HG02610 (cell line): ENCODE measurements at regions not wholly inside any gene's neighbourhood (a gene's known extent, or its start where the extent isn't known, plus 50 kb on each side); places are given as distances from the start of the nearest gene placed in this dataset.

ENCODE experiments used
- ATAC-seq: cut with Tn5 transposase; IDR thresholded peaks from one replicate; pipeline ENCODE4 v1.9.1; 2021; ENCODE audit warnings: mild to moderate bottlenecking, moderate library complexity; ENCODE audit not compliant: unreplicated experiment

DNA sequence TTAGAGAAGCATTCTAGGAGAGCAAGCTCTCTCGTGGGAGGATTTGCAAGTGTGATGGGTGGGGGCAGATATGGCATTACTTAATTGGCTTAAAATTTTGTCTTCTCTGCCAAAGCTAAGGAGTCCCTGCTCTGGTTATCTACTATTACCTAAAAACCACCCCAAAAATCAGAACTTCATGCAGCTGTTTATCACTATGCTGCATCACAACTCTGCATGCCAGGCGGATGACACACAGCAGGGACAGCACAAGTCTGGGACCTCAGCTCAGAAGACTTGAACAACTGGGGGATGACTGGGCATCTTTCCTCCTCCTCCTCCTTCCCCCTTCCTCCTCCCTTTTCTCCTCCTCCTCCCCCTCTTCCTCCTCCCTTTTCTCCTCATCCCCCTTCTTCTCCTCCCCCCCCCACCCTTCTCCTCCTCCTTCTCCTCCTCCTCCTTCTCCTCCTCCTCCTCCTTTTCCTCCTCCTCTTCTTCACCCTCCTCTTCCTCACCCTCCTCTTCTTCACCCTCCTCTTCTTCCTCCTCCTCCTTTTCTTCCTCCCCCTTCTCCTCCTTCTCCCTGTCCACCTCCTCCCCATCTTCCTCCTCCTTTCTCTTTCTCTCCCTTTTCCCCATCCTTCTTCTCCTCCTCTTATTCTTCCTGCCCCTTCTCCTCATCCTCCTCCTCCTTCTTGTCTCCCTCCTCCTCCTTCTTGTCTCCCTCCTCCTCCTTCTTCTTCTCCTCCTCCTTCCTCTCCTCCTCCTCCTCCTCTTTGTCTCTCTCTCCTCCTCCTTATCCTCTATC lies 218.6 kb upstream of the PMEPA1 start:
- no peak for ATAC-seq

DNA sequence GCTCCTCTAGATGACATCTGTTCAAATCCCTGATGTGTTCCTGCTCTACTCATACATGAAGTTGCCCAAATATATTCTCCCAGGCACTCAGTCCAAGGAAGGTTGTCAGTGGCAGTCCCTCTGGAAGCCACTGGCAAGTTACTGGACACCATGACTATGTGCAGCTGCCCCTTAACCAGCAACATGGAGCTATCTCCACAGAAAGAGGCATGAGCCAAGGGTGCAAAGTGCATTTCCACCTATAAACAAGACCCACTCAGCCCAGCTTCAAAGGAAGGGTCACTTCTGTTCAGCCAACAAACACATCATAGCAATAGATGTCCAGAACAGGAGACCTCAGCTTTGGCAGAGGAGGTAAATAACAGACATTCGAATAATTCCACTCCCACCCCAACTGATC lies 217.6 kb upstream of the PMEPA1 start:
- no peak for ATAC-seq

- no peak for ATAC-seq
Observed at GRCh38 chr20:57922706-57923105, 212.9 kb upstream of the PMEPA1 start.

DNA sequence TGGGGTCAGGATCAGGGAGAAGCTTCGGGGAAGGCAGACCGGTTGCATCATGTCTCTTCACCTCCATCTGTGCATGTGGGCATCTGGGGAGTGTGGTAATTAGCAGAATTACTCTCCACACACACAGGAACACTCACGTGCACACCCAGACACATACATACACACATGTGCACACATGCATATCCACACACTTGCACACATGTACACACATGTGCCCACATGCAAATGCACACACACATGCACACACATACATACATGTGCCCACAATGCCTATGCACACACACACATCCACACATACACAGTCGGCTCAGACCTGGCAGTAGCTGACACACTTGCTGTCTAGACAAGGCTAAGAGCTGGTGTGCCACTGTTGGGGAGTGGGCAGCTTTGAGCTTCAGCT lies 212.3 kb upstream of the PMEPA1 start:
- ATAC-seq, result no peak

- no peak for ATAC-seq
Observed at GRCh38 chr20:57921676-57922075, 211.9 kb upstream of the PMEPA1 start.

- ATAC-seq, result no peak
Observed at GRCh38 chr20:57920971-57921370, 211.2 kb upstream of the PMEPA1 start.

GRCh38 chr20:57919049-57919448 lies 209.2 kb upstream of the PMEPA1 start:
- ATAC-seq, result no peak

DNA sequence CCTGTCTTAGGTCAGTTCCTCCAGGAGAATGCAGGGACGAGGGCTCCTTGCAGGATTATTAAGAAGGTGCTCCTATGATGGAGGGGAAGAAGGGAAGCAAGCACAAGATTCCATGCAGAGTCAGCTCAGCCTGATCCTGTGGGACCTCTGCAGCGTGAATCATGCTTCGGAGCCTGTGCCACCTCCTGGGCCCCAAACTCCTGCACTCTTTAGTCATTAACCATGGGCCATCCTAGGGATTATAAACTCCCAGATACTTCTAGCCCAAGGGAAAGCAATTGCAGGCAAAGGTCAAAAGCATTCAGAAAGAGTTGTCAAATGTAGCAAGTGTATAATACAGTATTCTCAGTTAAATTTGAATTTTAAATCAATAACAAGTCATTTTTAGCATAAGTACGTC lies 208.7 kb upstream of the PMEPA1 start:
- no peak for ATAC-seq

GRCh38 chr20:57914205-57914604 lies 204.4 kb upstream of the PMEPA1 start:
- no peak for ATAC-seq

DNA sequence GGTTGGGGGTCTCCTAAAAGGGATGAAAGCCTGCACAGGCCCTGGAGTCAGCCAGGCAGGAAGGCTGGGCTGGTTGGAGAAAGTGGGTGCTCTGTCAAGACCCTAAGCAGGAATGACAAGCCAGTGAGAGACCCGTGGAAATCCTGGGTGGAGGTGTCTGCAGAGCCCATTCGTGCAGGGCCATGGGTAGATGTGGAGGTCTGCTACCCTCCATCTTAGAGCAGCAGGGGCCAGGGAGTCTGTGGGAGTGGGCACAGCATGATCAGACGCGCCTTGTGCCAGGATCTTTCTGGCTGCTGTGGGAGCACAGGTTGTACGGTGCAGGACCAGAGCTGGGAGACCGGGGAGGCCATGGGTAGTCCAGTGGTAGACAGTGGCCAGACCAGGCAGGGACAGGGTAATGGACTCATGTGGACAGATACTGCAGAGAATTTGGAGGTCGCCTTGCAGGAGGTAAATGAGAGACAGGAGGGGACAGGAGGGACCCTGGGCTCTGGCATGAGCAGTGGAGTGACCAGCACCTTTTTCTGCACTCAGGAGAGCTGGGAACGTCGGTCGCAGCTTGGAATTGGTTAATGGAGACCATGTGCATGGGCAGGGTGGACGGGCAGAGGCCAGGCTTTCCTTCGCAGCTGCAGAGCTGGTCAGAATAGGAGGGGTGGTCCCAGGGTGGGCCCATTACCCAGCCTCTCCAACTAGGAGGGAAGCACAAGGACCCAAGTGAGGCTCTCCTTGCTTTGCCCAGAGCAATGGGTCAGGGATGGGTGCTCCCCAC lies 203.5 kb upstream of the PMEPA1 start:
- ATAC-seq, result no peak

GRCh38 chr20:57912227-57912582 lies 202.4 kb upstream of the PMEPA1 start:
- no peak for ATAC-seq

DNA sequence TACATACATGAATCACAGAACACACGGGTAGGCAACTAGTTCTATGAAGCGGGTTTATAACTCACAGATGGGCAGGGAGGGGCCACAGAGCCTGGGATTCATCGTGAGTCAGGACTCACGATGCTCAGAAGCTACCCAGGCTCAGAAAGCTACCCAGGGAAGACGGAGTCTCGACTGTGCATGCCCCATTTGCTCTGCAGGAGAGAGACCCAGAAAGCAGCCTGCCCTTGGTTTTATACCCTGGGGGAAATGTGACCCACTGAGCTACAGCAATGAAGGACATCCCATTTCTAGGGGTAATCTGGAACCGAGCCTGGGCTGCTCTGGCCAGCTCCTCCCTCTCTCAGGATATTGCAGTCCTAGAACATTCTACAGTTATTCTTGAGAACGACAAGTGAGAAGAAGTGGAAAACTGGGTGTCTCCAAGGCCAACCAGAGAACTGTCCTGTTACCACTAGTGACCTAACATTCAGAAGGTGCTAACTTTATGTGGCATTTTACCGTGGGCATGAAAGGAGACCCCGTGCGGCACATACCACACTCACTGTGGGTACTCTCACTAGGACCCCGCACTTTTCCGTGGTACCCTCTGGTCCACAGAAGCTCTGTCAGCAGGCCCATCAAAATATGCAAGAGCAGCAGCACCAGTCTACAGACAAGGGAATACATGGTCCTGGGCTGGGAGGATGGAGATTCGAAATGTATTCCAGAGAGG lies 201.9 kb upstream of the PMEPA1 start:
- no peak for ATAC-seq

- no peak for ATAC-seq
Observed at GRCh38 chr20:57910716-57911115, 200.9 kb upstream of the PMEPA1 start.

DNA sequence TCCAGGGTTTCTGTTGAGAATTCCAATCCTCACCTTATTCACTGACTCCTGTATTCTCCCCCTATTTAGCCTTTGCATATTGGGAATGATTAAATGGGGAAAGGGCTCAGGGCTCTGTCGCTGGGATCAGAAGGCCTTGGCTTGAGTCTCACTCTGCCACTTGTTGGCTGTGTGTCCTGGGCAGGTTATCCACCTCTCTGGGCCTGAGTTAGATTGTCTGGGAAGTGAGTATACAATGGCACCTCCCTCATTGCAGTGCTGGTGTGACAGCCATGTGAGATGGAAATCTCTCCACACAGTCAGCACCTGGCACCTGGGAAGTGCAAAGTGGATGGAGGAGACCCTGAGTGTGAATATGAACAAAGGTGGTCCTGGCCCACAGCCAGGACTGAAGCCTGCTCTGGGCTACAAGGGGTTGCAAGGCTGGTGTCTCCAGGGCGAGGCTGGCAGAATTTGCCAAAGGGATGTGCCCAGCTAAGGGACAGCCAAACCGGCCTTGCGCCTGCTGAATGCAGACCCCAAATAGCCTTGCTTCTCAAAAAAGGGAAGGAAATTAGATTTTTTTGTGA lies 200.0 kb upstream of the PMEPA1 start:
- ATAC-seq, result no peak

- no peak for ATAC-seq
Observed at GRCh38 chr20:57908704-57909630, 199.2 kb upstream of the PMEPA1 start.

- ATAC-seq, result no peak
Observed at GRCh38 chr20:57908226-57908625, 198.4 kb upstream of the PMEPA1 start.

GRCh38 chr20:57907131-57908000 lies 197.6 kb upstream of the PMEPA1 start:
- no peak for ATAC-seq

DNA sequence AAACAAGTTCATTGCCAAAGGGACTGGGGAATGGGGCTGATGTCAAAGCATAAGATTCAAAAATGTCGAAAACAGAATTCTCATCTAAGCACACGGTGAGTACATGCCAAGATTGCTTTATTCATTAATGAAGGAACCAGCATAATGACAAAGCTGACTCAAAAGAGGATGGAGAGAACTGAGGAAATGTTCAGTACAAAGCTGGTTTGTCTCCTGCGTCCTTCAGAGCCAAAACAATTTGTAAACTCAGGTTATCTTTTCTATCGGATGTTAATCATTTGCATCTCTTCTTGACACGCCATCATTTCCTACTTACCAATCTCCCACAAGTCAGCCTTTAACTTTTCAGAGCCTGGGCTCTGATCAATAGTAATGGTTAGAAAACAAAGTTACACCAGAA lies 195.6 kb upstream of the PMEPA1 start:
- ATAC-seq, result no peak

GRCh38 chr20:57904314-57905105 lies 194.7 kb upstream of the PMEPA1 start:
- no peak for ATAC-seq
